ENCODE measurements at regions not wholly inside any gene's neighbourhood (a gene's known extent, or its start where the extent isn't known, plus 50 kb on each side); places are given as distances from the start of the nearest gene placed in this dataset.

- TF ChIP-seq GATA1 (IDR thresholded peaks at IDR 0.05; ENCODE audit: low read depth, low read length), result no peak
- no peak for TF ChIP-seq POLR2A (IDR thresholded peaks at IDR 0.05; ENCODE audit: low read length)
- no peak for DNase-seq
Measured at GRCh38 chr5:8682381-8682780, 813.4 kb downstream of the MTRR start.

- no peak for DNase-seq
- TF ChIP-seq POLR2A (IDR thresholded peaks at IDR 0.05; ENCODE audit: low read length), result no peak
- no peak for TF ChIP-seq GATA1 (IDR thresholded peaks at IDR 0.05; ENCODE audit: low read depth, low read length)
Measured at GRCh38 chr5:8683496-8683895, 814.5 kb downstream of the MTRR start.

GRCh38 chr5:8685704-8686103 lies 816.8 kb downstream of the MTRR start:
- TF ChIP-seq GATA1 (IDR thresholded peaks at IDR 0.05; ENCODE audit: low read depth, low read length) (no peak), POLR2A (IDR thresholded peaks at IDR 0.05; ENCODE audit: low read length) (no peak)
- no peak for DNase-seq

- no peak for DNase-seq
- no peak for TF ChIP-seq POLR2A (IDR thresholded peaks at IDR 0.05; ENCODE audit: low read length)
- no peak for TF ChIP-seq GATA1 (IDR thresholded peaks at IDR 0.05; ENCODE audit: low read depth, low read length)
Measured at GRCh38 chr5:8686707-8687106, 817.8 kb downstream of the MTRR start.

- no peak for DNase-seq
- TF ChIP-seq GATA1 (IDR thresholded peaks at IDR 0.05; ENCODE audit: low read depth, low read length), result no peak
- no peak for TF ChIP-seq POLR2A (IDR thresholded peaks at IDR 0.05; ENCODE audit: low read length)
Measured at GRCh38 chr5:8689773-8690172, 820.8 kb downstream of the MTRR start.

GRCh38 chr5:8691221-8691620 lies 822.3 kb downstream of the MTRR start:
- TF ChIP-seq GATA1 (IDR thresholded peaks at IDR 0.05; ENCODE audit: low read depth, low read length) (no peak), POLR2A (IDR thresholded peaks at IDR 0.05; ENCODE audit: low read length) (no peak)
- no peak for DNase-seq

- TF ChIP-seq POLR2A (IDR thresholded peaks at IDR 0.05; ENCODE audit: low read length) (no peak), GATA1 (IDR thresholded peaks at IDR 0.05; ENCODE audit: low read depth, low read length) (no peak)
- no peak for DNase-seq
Measured at GRCh38 chr5:8693341-8693844, 824.4 kb downstream of the MTRR start.

GRCh38 chr5:8694545-8694944 lies 825.6 kb downstream of the MTRR start:
- DNase-seq, result no peak
- TF ChIP-seq GATA1 (IDR thresholded peaks at IDR 0.05; ENCODE audit: low read depth, low read length) (no peak), POLR2A (IDR thresholded peaks at IDR 0.05; ENCODE audit: low read length) (no peak)

GRCh38 chr5:8695902-8696845 lies 827.2 kb downstream of the MTRR start:
- DNase-seq, result no peak
- TF ChIP-seq POLR2A (IDR thresholded peaks at IDR 0.05; ENCODE audit: low read length) (no peak), GATA1 (IDR thresholded peaks at IDR 0.05; ENCODE audit: low read depth, low read length) (no peak)

- DNase-seq, result no peak
- TF ChIP-seq POLR2A (IDR thresholded peaks at IDR 0.05; ENCODE audit: low read length) (no peak), GATA1 (IDR thresholded peaks at IDR 0.05; ENCODE audit: low read depth, low read length) (no peak)
Measured at GRCh38 chr5:8700222-8700621, 831.3 kb downstream of the MTRR start.

GRCh38 chr5:8700671-8701070 lies 831.7 kb downstream of the MTRR start:
- DNase-seq, result no peak

GRCh38 chr5:8701251-8701650 lies 832.3 kb downstream of the MTRR start:
- TF ChIP-seq GATA1 (IDR thresholded peaks at IDR 0.05; ENCODE audit: low read depth, low read length) (no peak), POLR2A (IDR thresholded peaks at IDR 0.05; ENCODE audit: low read length) (no peak)
- no peak for DNase-seq

More at GRCh38 chr5:8700671-8701070, 831.7 kb downstream of the MTRR start:
- no peak for TF ChIP-seq POLR2A (IDR thresholded peaks at IDR 0.05; ENCODE audit: low read length)
- no peak for TF ChIP-seq GATA1 (IDR thresholded peaks at IDR 0.05; ENCODE audit: low read depth, low read length)

GRCh38 chr5:8710426-8710930 lies 835.4 kb downstream of the SEMA5A start:
- no peak for TF ChIP-seq GATA1 (IDR thresholded peaks at IDR 0.05; ENCODE audit: low read depth, low read length)
- TF ChIP-seq POLR2A (IDR thresholded peaks at IDR 0.05; ENCODE audit: low read length), result no peak
- DNase-seq, result no peak

GRCh38 chr5:8714198-8714597 lies 831.7 kb downstream of the SEMA5A start:
- TF ChIP-seq POLR2A (IDR thresholded peaks at IDR 0.05; ENCODE audit: low read length) (no peak), GATA1 (IDR thresholded peaks at IDR 0.05; ENCODE audit: low read depth, low read length) (no peak)
- DNase-seq, result no peak

GRCh38 chr5:8714861-8715260 lies 831.0 kb downstream of the SEMA5A start:
- DNase-seq, result no peak
- TF ChIP-seq POLR2A (IDR thresholded peaks at IDR 0.05; ENCODE audit: low read length), result no peak
- TF ChIP-seq GATA1 (IDR thresholded peaks at IDR 0.05; ENCODE audit: low read depth, low read length), result no peak
